ENCODE measurements at regions not wholly inside any gene's neighbourhood (a gene's known extent, or its start where the extent isn't known, plus 50 kb on each side); places are given as distances from the start of the nearest gene placed in this dataset.
A peak's percentile ranks its signal among the peaks of the same experiment; 100 is the strongest.

DNA sequence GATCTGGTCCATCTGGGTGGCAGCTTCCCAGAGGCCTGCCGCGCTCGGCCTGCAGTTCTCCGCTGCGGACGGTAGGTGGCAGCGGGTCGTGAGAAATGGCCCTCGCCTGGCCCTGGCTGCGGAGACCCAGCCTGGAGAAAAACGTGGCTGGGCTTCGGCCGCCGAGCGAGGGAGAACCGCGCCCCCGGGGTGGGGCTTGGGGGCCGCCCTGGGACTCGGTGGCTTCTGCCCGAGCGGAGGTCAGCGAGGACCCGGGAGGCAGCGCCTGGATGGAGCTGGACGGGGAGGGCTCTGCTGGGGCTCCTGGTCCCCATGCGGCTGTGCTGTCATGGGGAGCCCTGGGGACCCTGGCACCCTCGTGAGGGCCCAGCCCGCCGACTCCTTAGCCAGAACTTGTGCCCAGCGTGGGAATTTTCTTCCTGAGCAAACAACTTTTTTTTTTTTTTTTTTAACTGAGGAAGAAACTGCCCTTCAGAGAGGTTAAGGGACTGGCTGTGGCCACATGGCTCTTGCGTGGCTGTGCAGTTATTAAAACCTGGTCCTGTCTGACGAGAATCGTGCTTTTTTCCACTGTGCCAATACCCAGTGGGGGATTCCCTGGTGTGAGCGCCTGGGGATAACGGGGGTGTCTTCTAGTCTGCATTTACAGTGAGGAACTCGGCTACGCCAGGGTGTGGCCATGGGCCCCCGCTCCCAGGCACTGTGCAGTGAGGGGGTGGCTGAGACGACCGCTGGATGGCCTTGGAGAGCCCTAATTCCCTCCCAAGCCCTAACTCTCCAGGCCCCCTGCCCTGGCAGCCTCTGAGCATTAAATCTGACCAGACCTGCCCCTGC, 535.6 kb downstream of the INSC start (continued):
- TF ChIP-seq ZBTB20 (CRISPR knock-in tag; IDR thresholded peaks at IDR 0.05; ENCODE audit: borderline replicate concordance, low read depth), result peak; percentile 85
- TF ChIP-seq ZNF557 (CRISPR knock-in tag; IDR thresholded peaks at IDR 0.05), result 0 out of 2 replicates have a peak, but pooled peaks have one; percentile 30
- peak; percentile 89 for TF ChIP-seq MYC (CRISPR knock-in tag; IDR thresholded peaks at IDR 0.05; ENCODE audit: borderline replicate concordance)
- TF ChIP-seq, protein P1, sequence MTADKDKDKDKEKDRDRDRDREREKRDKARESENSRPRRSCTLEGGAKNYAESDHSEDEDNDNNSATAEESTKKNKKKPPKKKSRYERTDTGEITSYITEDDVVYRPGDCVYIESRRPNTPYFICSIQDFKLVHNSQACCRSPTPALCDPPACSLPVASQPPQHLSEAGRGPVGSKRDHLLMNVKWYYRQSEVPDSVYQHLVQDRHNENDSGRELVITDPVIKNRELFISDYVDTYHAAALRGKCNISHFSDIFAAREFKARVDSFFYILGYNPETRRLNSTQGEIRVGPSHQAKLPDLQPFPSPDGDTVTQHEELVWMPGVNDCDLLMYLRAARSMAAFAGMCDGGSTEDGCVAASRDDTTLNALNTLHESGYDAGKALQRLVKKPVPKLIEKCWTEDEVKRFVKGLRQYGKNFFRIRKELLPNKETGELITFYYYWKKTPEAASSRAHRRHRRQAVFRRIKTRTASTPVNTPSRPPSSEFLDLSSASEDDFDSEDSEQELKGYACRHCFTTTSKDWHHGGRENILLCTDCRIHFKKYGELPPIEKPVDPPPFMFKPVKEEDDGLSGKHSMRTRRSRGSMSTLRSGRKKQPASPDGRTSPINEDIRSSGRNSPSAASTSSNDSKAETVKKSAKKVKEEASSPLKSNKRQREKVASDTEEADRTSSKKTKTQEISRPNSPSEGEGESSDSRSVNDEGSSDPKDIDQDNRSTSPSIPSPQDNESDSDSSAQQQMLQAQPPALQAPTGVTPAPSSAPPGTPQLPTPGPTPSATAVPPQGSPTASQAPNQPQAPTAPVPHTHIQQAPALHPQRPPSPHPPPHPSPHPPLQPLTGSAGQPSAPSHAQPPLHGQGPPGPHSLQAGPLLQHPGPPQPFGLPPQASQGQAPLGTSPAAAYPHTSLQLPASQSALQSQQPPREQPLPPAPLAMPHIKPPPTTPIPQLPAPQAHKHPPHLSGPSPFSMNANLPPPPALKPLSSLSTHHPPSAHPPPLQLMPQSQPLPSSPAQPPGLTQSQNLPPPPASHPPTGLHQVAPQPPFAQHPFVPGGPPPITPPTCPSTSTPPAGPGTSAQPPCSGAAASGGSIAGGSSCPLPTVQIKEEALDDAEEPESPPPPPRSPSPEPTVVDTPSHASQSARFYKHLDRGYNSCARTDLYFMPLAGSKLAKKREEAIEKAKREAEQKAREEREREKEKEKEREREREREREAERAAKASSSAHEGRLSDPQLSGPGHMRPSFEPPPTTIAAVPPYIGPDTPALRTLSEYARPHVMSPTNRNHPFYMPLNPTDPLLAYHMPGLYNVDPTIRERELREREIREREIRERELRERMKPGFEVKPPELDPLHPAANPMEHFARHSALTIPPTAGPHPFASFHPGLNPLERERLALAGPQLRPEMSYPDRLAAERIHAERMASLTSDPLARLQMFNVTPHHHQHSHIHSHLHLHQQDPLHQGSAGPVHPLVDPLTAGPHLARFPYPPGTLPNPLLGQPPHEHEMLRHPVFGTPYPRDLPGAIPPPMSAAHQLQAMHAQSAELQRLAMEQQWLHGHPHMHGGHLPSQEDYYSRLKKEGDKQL (CRISPR knock-in tag; IDR thresholded peaks at IDR 0.05; ENCODE audit: low read depth), result no peak
- TF ChIP-seq MAZ (IDR thresholded peaks at IDR 0.05; ENCODE audit: borderline replicate concordance, low read depth, low read length), result peak; percentile 75; the same call in 1 of the 2 replicates
- TF ChIP-seq MAZ (CRISPR knock-in tag; IDR thresholded peaks at IDR 0.05; ENCODE audit: low read depth), result peak; percentile 92
- peak; percentile 87 for TF ChIP-seq ZNF501 (CRISPR knock-in tag; IDR thresholded peaks at IDR 0.05)
- TF ChIP-seq, protein P2, sequence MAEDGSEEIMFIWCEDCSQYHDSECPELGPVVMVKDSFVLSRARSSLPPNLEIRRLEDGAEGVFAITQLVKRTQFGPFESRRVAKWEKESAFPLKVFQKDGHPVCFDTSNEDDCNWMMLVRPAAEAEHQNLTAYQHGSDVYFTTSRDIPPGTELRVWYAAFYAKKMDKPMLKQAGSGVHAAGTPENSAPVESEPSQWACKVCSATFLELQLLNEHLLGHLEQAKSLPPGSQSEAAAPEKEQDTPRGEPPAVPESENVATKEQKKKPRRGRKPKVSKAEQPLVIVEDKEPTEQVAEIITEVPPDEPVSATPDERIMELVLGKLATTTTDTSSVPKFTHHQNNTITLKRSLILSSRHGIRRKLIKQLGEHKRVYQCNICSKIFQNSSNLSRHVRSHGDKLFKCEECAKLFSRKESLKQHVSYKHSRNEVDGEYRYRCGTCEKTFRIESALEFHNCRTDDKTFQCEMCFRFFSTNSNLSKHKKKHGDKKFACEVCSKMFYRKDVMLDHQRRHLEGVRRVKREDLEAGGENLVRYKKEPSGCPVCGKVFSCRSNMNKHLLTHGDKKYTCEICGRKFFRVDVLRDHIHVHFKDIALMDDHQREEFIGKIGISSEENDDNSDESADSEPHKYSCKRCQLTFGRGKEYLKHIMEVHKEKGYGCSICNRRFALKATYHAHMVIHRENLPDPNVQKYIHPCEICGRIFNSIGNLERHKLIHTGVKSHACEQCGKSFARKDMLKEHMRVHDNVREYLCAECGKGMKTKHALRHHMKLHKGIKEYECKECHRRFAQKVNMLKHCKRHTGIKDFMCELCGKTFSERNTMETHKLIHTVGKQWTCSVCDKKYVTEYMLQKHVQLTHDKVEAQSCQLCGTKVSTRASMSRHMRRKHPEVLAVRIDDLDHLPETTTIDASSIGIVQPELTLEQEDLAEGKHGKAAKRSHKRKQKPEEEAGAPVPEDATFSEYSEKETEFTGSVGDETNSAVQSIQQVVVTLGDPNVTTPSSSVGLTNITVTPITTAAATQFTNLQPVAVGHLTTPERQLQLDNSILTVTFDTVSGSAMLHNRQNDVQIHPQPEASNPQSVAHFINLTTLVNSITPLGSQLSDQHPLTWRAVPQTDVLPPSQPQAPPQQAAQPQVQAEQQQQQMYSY (CRISPR knock-in tag; IDR thresholded peaks at IDR 0.05), result peak; percentile 65
- TF ChIP-seq MTF2 (CRISPR knock-in tag; IDR thresholded peaks at IDR 0.05; ENCODE audit: borderline replicate concordance), result peak; percentile 56; the same call in 1 of the 2 replicates
- peak; percentile 52; the same call in 1 of the 2 replicates for TF ChIP-seq NKX3-1 (CRISPR knock-in tag; IDR thresholded peaks at IDR 0.05)
- TF ChIP-seq, protein P3, sequence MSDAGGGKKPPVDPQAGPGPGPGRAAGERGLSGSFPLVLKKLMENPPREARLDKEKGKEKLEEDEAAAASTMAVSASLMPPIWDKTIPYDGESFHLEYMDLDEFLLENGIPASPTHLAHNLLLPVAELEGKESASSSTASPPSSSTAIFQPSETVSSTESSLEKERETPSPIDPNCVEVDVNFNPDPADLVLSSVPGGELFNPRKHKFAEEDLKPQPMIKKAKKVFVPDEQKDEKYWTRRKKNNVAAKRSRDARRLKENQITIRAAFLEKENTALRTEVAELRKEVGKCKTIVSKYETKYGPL (CRISPR knock-in tag; IDR thresholded peaks at IDR 0.05), result no peak
- TF ChIP-seq, protein P4, sequence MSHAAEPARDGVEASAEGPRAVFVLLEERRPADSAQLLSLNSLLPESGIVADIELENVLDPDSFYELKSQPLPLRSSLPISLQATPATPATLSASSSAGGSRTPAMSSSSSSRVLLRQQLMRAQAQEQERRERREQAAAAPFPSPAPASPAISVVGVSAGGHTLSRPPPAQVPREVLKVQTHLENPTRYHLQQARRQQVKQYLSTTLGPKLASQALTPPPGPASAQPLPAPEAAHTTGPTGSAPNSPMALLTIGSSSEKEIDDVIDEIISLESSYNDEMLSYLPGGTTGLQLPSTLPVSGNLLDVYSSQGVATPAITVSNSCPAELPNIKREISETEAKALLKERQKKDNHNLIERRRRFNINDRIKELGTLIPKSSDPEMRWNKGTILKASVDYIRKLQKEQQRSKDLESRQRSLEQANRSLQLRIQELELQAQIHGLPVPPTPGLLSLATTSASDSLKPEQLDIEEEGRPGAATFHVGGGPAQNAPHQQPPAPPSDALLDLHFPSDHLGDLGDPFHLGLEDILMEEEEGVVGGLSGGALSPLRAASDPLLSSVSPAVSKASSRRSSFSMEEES (CRISPR knock-in tag; IDR thresholded peaks at IDR 0.05), result 0 out of 2 replicates have a peak, but pooled peaks have one; percentile 23
- TF ChIP-seq, protein P5, sequence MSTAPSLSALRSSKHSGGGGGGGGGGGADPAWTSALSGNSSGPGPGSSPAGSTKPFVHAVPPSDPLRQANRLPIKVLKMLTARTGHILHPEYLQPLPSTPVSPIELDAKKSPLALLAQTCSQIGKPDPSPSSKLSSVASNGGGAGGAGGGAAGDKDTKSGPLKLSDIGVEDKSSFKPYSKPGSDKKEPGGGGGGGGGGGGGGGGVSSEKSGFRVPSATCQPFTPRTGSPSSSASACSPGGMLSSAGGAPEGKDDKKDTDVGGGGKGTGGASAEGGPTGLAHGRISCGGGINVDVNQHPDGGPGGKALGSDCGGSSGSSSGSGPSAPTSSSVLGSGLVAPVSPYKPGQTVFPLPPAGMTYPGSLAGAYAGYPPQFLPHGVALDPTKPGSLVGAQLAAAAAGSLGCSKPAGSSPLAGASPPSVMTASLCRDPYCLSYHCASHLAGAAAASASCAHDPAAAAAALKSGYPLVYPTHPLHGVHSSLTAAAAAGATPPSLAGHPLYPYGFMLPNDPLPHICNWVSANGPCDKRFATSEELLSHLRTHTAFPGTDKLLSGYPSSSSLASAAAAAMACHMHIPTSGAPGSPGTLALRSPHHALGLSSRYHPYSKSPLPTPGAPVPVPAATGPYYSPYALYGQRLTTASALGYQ (CRISPR knock-in tag; IDR thresholded peaks at IDR 0.05), result peak; percentile 62; the same call in 1 of the 2 replicates
- TF ChIP-seq HOXD1 (CRISPR knock-in tag; IDR thresholded peaks at IDR 0.05), result peak; percentile 92
- no peak for TF ChIP-seq HNRNPUL1 (IDR thresholded peaks at IDR 0.05; ENCODE audit: low read depth, low read length)
